Thoracic aorta (tissue), 2 donors: ENCODE measurements at regions not wholly inside any gene's neighbourhood (a gene's known extent, or its start where the extent isn't known, plus 50 kb on each side); places are given as distances from the start of the nearest gene placed in this dataset.

ENCODE experiments used
- ATAC-seq: fragments of 150-250 bp; one replicate; pipeline ENCODE4 v1.8.0; 2017; ENCODE audit warnings: low read depth; ENCODE audit not compliant: insufficient number of reproducible peaks, low FRiP score
- DNase-seq: peaks from one replicate; pipeline ENCODE4 v3.0.0-alpha.2; 2020; ENCODE audit warnings: low spot score
- H3K27ac ChIP-seq, 2 donors: fragments of 200-600 bp; sonication (generic); 1 replicate in 1 of 2; 2 replicates in 1 of 2; pipeline ENCODE4 v1.5.1; 2016; ENCODE audit warnings: mild to moderate bottlenecking in 2 of 2, moderate library complexity in 2 of 2
- H3K27me3 ChIP-seq: fragments of 200-600 bp; sonication (generic); replicated peaks from 2 replicates; pipeline ENCODE4 v1.6.0; 2016; ENCODE audit warnings: mild to moderate bottlenecking; ENCODE audit not compliant: insufficient read depth
- H3K36me3 ChIP-seq: fragments of 200-600 bp; sonication (generic); one replicate; pipeline ENCODE4 v1.5.1; 2016
- H3K4me1 ChIP-seq, 2 donors: fragments of 200-600 bp; sonication (generic); 1 replicate in 1 of 2; 2 replicates in 1 of 2; pipeline versions ENCODE4 v1.5.1 to v1.6.0; 2016; ENCODE audit warnings: low read depth in 2 of 2, mild to moderate bottlenecking in 1 of 2; ENCODE audit not compliant: control insufficient read depth in 1 of 2
- H3K4me3 ChIP-seq: fragments of 200-600 bp; sonication (generic); 2 replicates; pipeline ENCODE4 v1.5.1; 2016; ENCODE audit warnings: mild to moderate bottlenecking
- H3K9me3 ChIP-seq: fragments of 200-600 bp; sonication (generic); 2 replicates; pipeline ENCODE4 v1.5.1; 2016
- CTCF ChIP-seq: fragments of 200-600 bp; sonication (generic); IDR thresholded peaks from one replicate; pipeline ENCODE4 v1.5.1; 2019; ENCODE audit warnings: antibody characterized with exemption

- no peak for DNase-seq
- Histone ChIP-seq H3K4me1 (no peaks in the 10 kb centered on the region), H3K36me3 (no peaks in the 10 kb centered on the region), H3K27ac (no peak overlapping the region), H3K4me3 (no peak overlapping the region), H3K9me3 (no peaks in the 10 kb centered on the region), H3K27me3 (no peaks in the 10 kb centered on the region)
- ATAC-seq = no peak
- TF ChIP-seq CTCF = no peak
Measured at GRCh38 chr3:19735111-19735510, 198.9 kb downstream of the EFHB start.

GRCh38 chr3:19734453-19734852 lies 199.6 kb downstream of the EFHB start:
- ATAC-seq (no peak), DNase-seq (no peak)
- H3K9me3 ChIP-seq = no peaks in the 10 kb centered on the region
- no peaks in the 10 kb centered on the region for H3K4me1 ChIP-seq
- H3K36me3 ChIP-seq = no peaks in the 10 kb centered on the region
- no peak for TF ChIP-seq CTCF
- no peak overlapping the region for H3K27ac ChIP-seq
- H3K4me3 ChIP-seq = no peak overlapping the region
- H3K27me3 ChIP-seq = no peaks in the 10 kb centered on the region

- Histone ChIP-seq H3K36me3 (no peaks in the 10 kb centered on the region), H3K9me3 (no peaks in the 10 kb centered on the region), H3K4me1 (no peaks in the 10 kb centered on the region), H3K27me3 (no peaks in the 10 kb centered on the region), H3K4me3 (no peak overlapping the region), H3K27ac (no peak overlapping the region)
- DNase-seq (no peak), ATAC-seq (no peak)
- no peak for TF ChIP-seq CTCF
Measured at GRCh38 chr3:19725000-19725399, 209.0 kb downstream of the EFHB start.

GRCh38 chr3:19717736-19718135 lies 216.3 kb downstream of the EFHB start:
- H3K36me3 ChIP-seq = no peaks in the 10 kb centered on the region
- DNase-seq (no peak), ATAC-seq (no peak)
- H3K4me1 ChIP-seq = no peaks in the 10 kb centered on the region
- H3K27me3 ChIP-seq = no peaks in the 10 kb centered on the region
- H3K27ac ChIP-seq = no peak overlapping the region
- no peak for TF ChIP-seq CTCF
- no peak overlapping the region for H3K4me3 ChIP-seq
- no peaks in the 10 kb centered on the region for H3K9me3 ChIP-seq

- TF ChIP-seq CTCF = no peak
Measured at GRCh38 chr3:19711160-19711782, 222.7 kb downstream of the EFHB start.

More at GRCh38 chr3:19711160-19711782, 222.7 kb downstream of the EFHB start:
- Histone ChIP-seq H3K4me1 (no peaks in the 10 kb centered on the region), H3K9me3 (no peaks in the 10 kb centered on the region), H3K4me3 (no peak overlapping the region), H3K27me3 (no peaks in the 10 kb centered on the region), H3K27ac (no peak overlapping the region), H3K36me3 (no peaks in the 10 kb centered on the region)
- ATAC-seq (no peak), DNase-seq (no peak)
